Mesodermal cell (in vitro differentiated cells): ENCODE measurements at regions not wholly inside any gene's neighbourhood (a gene's known extent, or its start where the extent isn't known, plus 50 kb on each side); places are given as distances from the start of the nearest gene placed in this dataset.

Source experiments
- H3K27ac ChIP-seq: 2 replicates; pipeline ENCODE4 v1.7.0; 2013; ENCODE audit warnings: mild to moderate bottlenecking, low read depth, low read length, moderate library complexity; ENCODE audit not compliant: severe bottlenecking
- H3K36me3 ChIP-seq: 2 replicates; pipeline ENCODE4 v1.7.1; 2013; ENCODE audit warnings: mild to moderate bottlenecking, low read length, moderate library complexity; ENCODE audit not compliant: control insufficient read depth, insufficient read depth
- H3K4me1 ChIP-seq: one replicate; pipeline ENCODE4 v1.7.1; 2013; ENCODE audit warnings: mild to moderate bottlenecking, low read length; ENCODE audit not compliant: insufficient read depth, control insufficient read depth, poor library complexity, severe bottlenecking
- H3K4me3 ChIP-seq: 2 replicates; pipeline ENCODE4 v1.7.0; 2013; ENCODE audit warnings: low read length, control low read depth, mild to moderate bottlenecking; ENCODE audit not compliant: insufficient read depth, poor library complexity, severe bottlenecking; ENCODE audit errors: extremely low read depth
- H3K9me3 ChIP-seq: 2 replicates; pipeline ENCODE4 v1.7.1; 2013; ENCODE audit warnings: mild to moderate bottlenecking, low read length, moderate library complexity; ENCODE audit not compliant: control insufficient read depth
- WGBS, 2 experiments: methylation state at CpG; one replicate each; pipeline ENCODE4 v1.1.5; 2013; ENCODE audit warnings: missing lambda C conversion rate in 2 of 2; ENCODE audit not compliant: insufficient coverage in 2 of 2; 5-methylcytosine and 5-hydroxymethylcytosine counted together

GRCh38 chr12:30828686-30829085 lies 73.9 kb upstream of the CAPRIN2 start:
- Histone ChIP-seq H3K4me1 (no peaks in the 10 kb centered on the region), H3K27ac (no peak overlapping the region), H3K9me3 (peaks cover 3% of the 10 kb centered on the region), H3K4me3 (no peak overlapping the region), H3K36me3 (no peaks in the 10 kb centered on the region)
- WGBS, 2 experiments: 84 to 97% methylated on average over 3 of the region's 4 CpGs

- Histone ChIP-seq H3K36me3 (no peaks in the 10 kb centered on the region), H3K4me1 (peaks cover 3% of the 10 kb centered on the region), H3K27ac (no peak overlapping the region), H3K4me3 (no peak overlapping the region), H3K9me3 (no peaks in the 10 kb centered on the region)
- WGBS, 2 experiments: 80% methylated on average over 9 to 13 of the region's 15 CpGs
Observed at GRCh38 chr12:30827101-30828066, 72.6 kb upstream of the CAPRIN2 start.

GRCh38 chr12:30826276-30826675 lies 71.5 kb upstream of the CAPRIN2 start:
- no peak overlapping the region for H3K4me3 ChIP-seq
- no peaks in the 10 kb centered on the region for H3K36me3 ChIP-seq
- H3K9me3 ChIP-seq: no peaks in the 10 kb centered on the region
- H3K27ac ChIP-seq: no peak overlapping the region
- WGBS, 2 experiments: 83 to 90% methylated on average over 4 to 6 of the region's 8 CpGs
- peaks cover 7% of the 10 kb centered on the region for H3K4me1 ChIP-seq

- WGBS, 2 experiments: 66 to 67% methylated on average over 3 to 4 of the region's 4 CpGs
- H3K36me3 ChIP-seq: no peaks in the 10 kb centered on the region
- peaks cover 12% of the 10 kb centered on the region for H3K4me1 ChIP-seq
- no peaks in the 10 kb centered on the region for H3K9me3 ChIP-seq
- no peak overlapping the region for H3K27ac ChIP-seq
- H3K4me3 ChIP-seq: no peak overlapping the region
Observed at GRCh38 chr12:30825341-30825740, 70.6 kb upstream of the CAPRIN2 start.

GRCh38 chr12:30824311-30824710 lies 69.6 kb upstream of the CAPRIN2 start:
- Histone ChIP-seq H3K27ac (no peak overlapping the region), H3K36me3 (no peaks in the 10 kb centered on the region), H3K9me3 (no peaks in the 10 kb centered on the region), H3K4me1 (peaks cover 12% of the 10 kb centered on the region), H3K4me3 (no peak overlapping the region)
- 91 to 100% methylated on average over 4 of the region's 5 CpGs for whole genome bisulfite sequencing, 2 experiments

GRCh38 chr12:30823764-30824163 lies 69.0 kb upstream of the CAPRIN2 start:
- Histone ChIP-seq H3K4me1 (peaks cover 12% of the 10 kb centered on the region), H3K36me3 (no peaks in the 10 kb centered on the region), H3K27ac (no peak overlapping the region), H3K4me3 (no peak overlapping the region), H3K9me3 (no peaks in the 10 kb centered on the region)
- WGBS, 2 experiments: 89 to 95% methylated on average over 7 to 11 of the region's 13 CpGs

- Histone ChIP-seq H3K27ac (no peak overlapping the region), H3K36me3 (no peaks in the 10 kb centered on the region), H3K9me3 (no peaks in the 10 kb centered on the region), H3K4me3 (peak overlapping the region; percentile 47), H3K4me1 (peaks cover 12% of the 10 kb centered on the region)
- 26 to 31% methylated on average over 28 to 30 of the region's 32 CpGs for WGBS, 2 experiments
Observed at GRCh38 chr12:30823156-30823699, 68.5 kb upstream of the CAPRIN2 start.

GRCh38 chr12:30822385-30823155 lies 67.8 kb upstream of the CAPRIN2 start:
- Histone ChIP-seq H3K27ac (peak overlapping the region; percentile 57), H3K4me3 (peak overlapping the region; percentile 47), H3K4me1 (peaks cover 12% of the 10 kb centered on the region), H3K36me3 (no peaks in the 10 kb centered on the region), H3K9me3 (no peaks in the 10 kb centered on the region)
- WGBS, 2 experiments: 6 to 9% methylated on average over 39 to 40 of the region's 50 CpGs

- no CpG with 5 or more reads among the region's 2 CpGs for WGBS, 2 experiments
- H3K4me1 ChIP-seq: peaks cover 16% of the 10 kb centered on the region
- no peaks in the 10 kb centered on the region for H3K9me3 ChIP-seq
- no peak overlapping the region for H3K4me3 ChIP-seq
- H3K27ac ChIP-seq: no peak overlapping the region
- no peaks in the 10 kb centered on the region for H3K36me3 ChIP-seq
Observed at GRCh38 chr12:30820406-30820946, 65.7 kb upstream of the CAPRIN2 start.

GRCh38 chr12:30818562-30818961 lies 63.8 kb upstream of the CAPRIN2 start:
- Histone ChIP-seq H3K4me1 (peaks cover 16% of the 10 kb centered on the region), H3K4me3 (no peak overlapping the region), H3K9me3 (no peaks in the 10 kb centered on the region), H3K27ac (no peak overlapping the region), H3K36me3 (no peaks in the 10 kb centered on the region)
- 100% methylated on average over 1 of the region's 1 CpG; no CpG with 5 or more reads in 1 of the 2 experiments for WGBS, 2 experiments
